ENCODE measurements at regions not wholly inside any gene's neighbourhood (a gene's known extent, or its start where the extent isn't known, plus 50 kb on each side); places are given as distances from the start of the nearest gene placed in this dataset.
A peak's percentile ranks its signal among the peaks of the same experiment; 100 is the strongest.

DNA sequence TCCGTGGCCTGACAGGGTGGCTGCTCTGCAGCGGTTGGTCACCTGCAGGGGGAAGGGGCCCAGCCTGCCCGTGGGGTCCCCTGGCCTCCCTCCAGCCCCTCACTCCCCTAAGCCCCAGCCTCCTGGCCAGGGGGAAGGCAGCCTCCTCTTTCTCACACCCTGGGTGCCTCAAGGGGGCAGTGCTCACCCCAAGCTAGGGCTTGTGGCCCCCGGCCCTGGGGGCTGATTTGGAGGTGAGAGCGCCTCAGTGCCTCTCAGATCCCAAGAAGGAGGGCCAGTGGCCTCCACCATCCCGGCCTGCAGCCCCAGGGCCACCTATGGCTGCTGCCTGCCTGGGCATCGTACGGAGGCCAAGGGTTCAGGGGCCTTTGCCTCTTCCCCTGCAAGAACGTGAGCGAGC lies 66.4 kb upstream of the TTC34 start:
- DNase-seq (no peak), ATAC-seq (no peak)
- Histone ChIP-seq H3K9me3 (peaks cover 18% of the 10 kb centered on the region), H3K27ac (no peak overlapping the region), H3K4me1 (no peaks in the 10 kb centered on the region), H3K36me3 (no peaks in the 10 kb centered on the region), H3K27me3 (ENCODE audit: low read depth) (peaks cover 37% of the 10 kb centered on the region), H3K4me3 (no peak overlapping the region)
- intact Hi-C loops (cut with DNase I), result no loop called here
- TF ChIP-seq, protein P1, sequence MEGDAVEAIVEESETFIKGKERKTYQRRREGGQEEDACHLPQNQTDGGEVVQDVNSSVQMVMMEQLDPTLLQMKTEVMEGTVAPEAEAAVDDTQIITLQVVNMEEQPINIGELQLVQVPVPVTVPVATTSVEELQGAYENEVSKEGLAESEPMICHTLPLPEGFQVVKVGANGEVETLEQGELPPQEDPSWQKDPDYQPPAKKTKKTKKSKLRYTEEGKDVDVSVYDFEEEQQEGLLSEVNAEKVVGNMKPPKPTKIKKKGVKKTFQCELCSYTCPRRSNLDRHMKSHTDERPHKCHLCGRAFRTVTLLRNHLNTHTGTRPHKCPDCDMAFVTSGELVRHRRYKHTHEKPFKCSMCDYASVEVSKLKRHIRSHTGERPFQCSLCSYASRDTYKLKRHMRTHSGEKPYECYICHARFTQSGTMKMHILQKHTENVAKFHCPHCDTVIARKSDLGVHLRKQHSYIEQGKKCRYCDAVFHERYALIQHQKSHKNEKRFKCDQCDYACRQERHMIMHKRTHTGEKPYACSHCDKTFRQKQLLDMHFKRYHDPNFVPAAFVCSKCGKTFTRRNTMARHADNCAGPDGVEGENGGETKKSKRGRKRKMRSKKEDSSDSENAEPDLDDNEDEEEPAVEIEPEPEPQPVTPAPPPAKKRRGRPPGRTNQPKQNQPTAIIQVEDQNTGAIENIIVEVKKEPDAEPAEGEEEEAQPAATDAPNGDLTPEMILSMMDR (IDR thresholded peaks at IDR 0.05), result no peak

DNA sequence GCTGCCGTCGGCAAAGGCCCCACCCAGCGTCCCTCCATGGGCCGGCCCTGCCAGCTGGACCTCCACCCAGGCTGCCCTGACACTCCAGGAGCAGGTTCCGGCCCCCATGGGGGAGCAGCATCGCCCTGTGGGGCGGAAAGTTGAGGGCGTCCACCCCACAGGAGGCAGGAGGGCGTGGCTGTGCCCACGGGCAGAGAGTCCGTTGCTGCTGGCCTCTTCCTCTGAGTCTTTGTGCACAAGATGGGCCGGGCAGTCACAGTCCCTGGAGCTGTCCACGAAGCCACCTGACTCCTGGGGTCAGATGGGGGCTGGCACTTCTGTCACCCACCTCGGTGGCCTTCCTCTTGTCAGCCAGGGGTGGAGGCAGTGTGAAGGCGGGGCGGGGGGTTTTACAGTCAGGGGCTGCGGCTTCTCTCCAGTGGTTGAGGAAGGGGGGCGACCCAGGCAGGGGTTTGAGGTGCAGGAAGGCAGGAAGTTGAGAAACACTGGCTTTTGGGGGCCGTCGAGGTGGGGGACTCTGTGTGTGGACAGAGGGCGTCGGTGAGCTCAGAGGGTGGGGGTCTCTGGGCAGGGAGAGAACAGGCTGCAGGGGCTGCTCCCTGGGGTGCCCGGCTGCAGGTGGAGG lies 67.2 kb upstream of the TTC34 start:
- no peak for DNase-seq
- Histone ChIP-seq H3K9me3 (peaks cover 18% of the 10 kb centered on the region), H3K4me1 (no peaks in the 10 kb centered on the region), H3K27ac (no peak overlapping the region), H3K4me3 (no peak overlapping the region), H3K27me3 (ENCODE audit: low read depth) (peaks cover 31% of the 10 kb centered on the region), H3K36me3 (no peaks in the 10 kb centered on the region)
- intact Hi-C loops (cut with DNase I), result no loop called here
- TF ChIP-seq, protein P1 (IDR thresholded peaks at IDR 0.05), result no peak
- ATAC-seq, result no peak

DNA sequence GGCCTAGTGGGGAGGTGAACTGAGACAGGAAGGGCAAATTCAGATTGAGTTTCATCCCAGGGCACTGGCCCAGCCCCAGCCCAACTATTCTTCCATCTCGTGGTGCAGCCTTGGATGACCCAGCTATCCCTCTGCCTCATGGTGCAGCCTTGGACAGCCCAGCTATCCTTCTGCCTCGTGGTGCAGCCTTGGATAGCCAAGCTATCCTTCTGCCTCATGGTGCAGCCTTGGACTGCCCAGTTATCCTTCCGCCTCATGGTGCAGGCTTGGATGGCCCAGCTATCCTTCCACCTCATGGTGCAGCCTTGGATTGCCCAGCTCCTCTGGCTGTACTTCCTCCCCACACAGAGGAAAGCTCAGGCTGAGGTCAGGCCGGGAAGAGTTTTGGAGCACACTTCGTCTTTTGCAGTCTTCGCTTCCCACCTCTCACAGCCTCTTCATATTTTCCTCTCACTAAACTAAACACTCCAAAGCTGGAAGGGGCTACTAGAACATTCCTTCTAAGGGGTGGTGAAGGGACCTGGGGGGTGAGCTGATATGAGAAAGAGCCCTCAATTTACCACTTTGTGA lies 69.8 kb upstream of the TTC34 start:
- ATAC-seq (no peak), DNase-seq (no peak)
- Histone ChIP-seq H3K9me3 (peaks cover 18% of the 10 kb centered on the region), H3K36me3 (no peaks in the 10 kb centered on the region), H3K4me1 (no peaks in the 10 kb centered on the region), H3K27me3 (ENCODE audit: low read depth) (peaks cover 12% of the 10 kb centered on the region), H3K4me3 (no peak overlapping the region), H3K27ac (no peak overlapping the region)
- TF ChIP-seq, protein P1 (IDR thresholded peaks at IDR 0.05), result no peak
- intact Hi-C loops (cut with DNase I), result no loop called here

GRCh38 chr1:2874207-2874606 lies 72.7 kb upstream of the TTC34 start:
- Histone ChIP-seq H3K9me3 (peaks cover 18% of the 10 kb centered on the region), H3K27me3 (ENCODE audit: low read depth) (peaks cover 4% of the 10 kb centered on the region), H3K4me1 (no peaks in the 10 kb centered on the region), H3K27ac (no peak overlapping the region), H3K4me3 (no peak overlapping the region), H3K36me3 (no peaks in the 10 kb centered on the region)
- TF ChIP-seq, protein P1 (IDR thresholded peaks at IDR 0.05), result no peak
- DNase-seq (no peak), ATAC-seq (no peak)
- intact Hi-C loops (cut with DNase I), result no loop called here

GRCh38 chr1:2874607-2875480 lies 73.4 kb upstream of the TTC34 start:
- Histone ChIP-seq H3K27me3 (ENCODE audit: low read depth) (peaks cover 4% of the 10 kb centered on the region), H3K27ac (no peak overlapping the region), H3K9me3 (peaks cover 18% of the 10 kb centered on the region), H3K4me1 (no peaks in the 10 kb centered on the region), H3K4me3 (peak overlapping the region; percentile 14), H3K36me3 (no peaks in the 10 kb centered on the region)
- ATAC-seq, result peak in 1 of 2 donors; percentile 51
- TF ChIP-seq, protein P1 (IDR thresholded peaks at IDR 0.05), result no peak
- no peak for DNase-seq
- intact Hi-C loops (cut with DNase I), result no loop called here
